GM19468 (cell line): ENCODE measurements at regions not wholly inside any gene's neighbourhood (a gene's known extent, or its start where the extent isn't known, plus 50 kb on each side); places are given as distances from the start of the nearest gene placed in this dataset.
"Not testable (repeated sequence)": the region's sequence is repeated elsewhere in the genome, so short reads cannot be mapped to it uniquely, and the experiment has no call there.

Source experiments
- ATAC-seq: cut with Tn5 transposase; IDR thresholded peaks from one replicate; pipeline ENCODE4 v1.9.1; 2021; ENCODE audit warnings: mild to moderate bottlenecking, moderate library complexity, moderate number of reproducible peaks; ENCODE audit not compliant: unreplicated experiment; ENCODE audit errors: extremely low read depth

DNA sequence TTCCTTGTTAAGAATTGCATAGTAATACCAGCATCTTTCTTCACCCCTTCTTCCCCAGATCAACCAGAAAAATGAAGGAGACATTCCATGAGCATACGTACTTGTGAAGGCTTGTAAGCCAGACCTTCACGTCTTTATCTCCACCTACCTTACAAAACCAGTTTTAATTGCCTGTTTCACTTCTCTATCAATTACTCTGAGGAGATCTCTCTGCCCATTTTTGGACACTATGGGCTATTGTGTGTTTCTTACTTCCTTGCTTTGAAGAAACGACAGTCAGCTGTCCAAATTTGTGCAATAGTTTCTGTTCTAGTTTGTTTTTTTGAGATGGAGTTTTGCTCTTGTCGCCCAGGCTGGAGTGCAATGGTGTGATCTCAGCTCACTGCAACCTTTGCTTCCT, 349.7 kb upstream of the MBL2 start:
- ATAC-seq, result no peak

DNA sequence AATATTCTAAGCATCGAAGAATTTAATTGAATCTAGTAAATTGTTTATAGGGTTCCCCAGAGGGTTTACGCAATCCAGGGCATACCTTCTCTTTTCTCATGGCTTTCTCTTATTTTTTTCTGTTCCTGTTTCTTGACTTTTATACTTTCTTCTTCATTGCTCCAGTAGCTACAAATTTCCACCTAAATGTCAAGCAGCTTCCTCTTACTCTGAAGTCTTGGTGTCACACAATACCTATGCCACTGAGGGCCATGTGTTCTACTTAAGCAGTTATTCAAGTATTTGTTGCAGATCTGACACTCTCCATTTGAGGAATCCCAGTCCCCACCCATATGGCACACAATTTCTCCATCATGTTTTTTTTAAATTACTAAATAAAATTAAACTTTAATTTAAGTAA, 343.1 kb upstream of the MBL2 start:
- no peak for ATAC-seq

DNA sequence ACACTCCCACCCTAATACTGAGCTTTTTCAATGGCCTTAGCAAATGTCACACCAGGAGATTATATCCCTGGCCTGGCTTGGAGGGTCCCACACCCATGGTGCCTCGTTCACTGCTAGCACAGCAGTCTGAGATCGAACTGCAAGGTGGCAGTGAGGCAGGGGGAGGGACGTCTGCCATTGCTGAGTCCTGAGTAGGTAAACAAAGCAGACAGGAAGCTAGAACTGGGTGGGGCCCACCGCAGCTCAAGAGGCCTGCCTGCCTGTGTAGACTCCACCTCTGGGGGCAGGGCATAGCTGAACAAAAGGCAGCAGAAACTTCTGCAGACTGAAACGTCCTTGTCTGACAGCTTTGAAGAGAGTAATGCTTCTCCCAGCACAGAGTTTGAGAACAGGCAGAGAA, 338.9 kb upstream of the MBL2 start:
- ATAC-seq, result no peak

DNA sequence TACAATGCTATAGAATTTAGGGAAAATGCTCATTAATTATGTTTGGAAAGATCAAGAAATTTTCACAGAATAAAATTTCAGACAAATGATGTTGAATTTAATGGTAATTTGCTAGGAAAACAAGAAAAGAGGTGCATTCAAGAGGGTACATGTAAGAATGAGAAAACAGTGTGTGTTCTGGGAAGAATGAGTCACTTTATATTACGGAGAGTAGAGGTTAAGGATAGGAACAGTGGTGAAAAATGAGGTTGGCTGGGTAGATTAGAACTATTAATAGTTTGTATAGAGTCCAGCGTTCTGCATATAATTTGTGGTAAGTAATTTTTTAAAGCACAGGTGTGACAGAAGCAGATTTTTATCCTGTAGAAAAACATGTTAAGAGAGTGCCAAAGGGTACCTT, 336.7 kb upstream of the MBL2 start:
- no peak for ATAC-seq

- ATAC-seq, result no peak
Observed at GRCh38 chr10:53108317-53108934, 335.8 kb upstream of the MBL2 start.

- no peak for ATAC-seq
Observed at GRCh38 chr10:53107711-53108110, 335.1 kb upstream of the MBL2 start.

DNA sequence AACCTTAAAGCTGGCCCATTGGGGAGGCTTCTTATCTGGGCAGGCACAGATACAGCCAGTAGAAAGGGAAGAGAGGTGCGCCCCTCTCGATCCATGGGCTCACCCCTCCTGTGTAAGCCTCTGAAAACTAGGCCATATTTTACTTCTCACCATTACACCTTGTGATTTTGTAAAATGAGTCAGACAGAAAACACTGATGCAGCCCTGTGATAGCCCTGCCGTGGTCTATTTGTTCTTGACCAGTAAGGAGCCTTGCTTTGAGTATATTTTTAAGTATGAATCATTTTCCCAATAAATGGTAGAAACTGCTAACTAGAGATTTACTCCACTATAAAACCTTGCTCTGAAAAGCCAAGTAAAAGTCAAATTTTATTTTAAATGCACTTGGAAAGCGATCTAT, 329.8 kb upstream of the MBL2 start:
- no peak for ATAC-seq

- no peak for ATAC-seq
Observed at GRCh38 chr10:53093878-53094277, 321.3 kb upstream of the MBL2 start.

DNA sequence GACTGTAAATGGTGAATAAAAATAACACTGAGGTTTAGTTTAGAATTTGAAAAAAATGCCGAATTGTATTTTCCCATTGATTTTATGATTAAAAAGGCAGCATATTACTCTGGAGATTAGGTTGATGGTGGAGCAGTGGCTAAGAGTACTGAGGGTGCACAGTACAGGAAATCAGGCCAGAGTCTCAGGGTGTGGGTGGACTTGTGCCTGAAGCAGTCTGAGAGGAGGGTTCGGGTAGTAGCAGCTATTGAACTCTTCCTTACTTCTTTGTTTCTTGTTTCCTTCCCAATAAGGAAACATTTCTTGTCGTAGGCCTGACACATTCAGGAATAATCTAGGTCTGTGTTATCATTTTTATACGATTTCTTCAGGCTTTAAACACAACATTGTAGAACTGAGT, 319.0 kb upstream of the MBL2 start:
- no peak for ATAC-seq

GRCh38 chr10:53088961-53089360, 316.4 kb upstream of the MBL2 start:
- no peak for ATAC-seq

DNA sequence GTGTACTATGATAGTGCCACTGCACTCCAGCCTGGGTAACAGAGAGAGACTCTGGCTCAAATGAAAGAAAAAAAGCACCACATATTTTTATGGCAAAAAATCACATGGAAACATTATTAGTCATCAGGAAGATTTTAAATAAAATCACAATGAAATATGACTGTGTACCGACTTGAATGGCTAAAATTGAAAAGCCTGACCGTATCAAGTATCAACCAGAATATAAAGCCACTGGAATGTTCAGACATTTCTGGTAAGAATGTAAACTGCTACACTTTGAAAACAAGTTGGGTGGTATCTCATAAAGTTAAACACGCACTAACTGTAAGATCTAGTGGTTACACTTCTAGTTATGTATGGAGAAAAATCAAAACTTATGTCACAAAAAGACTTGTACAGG, 306.7 kb upstream of the MBL2 start:
- ATAC-seq, result no peak

DNA sequence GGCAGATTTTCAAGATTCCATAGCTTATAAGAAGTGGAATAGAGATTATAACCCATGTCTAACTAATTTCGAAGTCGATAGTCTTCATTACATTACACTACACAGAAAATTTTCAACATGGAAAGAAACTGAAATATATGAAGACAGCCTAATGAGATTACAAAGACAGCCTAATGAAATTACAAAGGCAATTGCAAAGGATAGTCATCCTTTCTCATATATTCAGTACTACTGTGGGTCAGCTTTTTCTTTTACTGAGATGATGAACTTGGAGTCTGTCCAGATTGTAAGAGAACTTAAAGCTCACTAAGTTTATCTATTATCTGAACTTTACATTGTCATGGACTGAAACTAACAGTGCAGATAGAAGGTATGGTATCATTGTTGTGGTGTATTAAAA, 304.4 kb upstream of the MBL2 start:
- ATAC-seq, result no peak

DNA sequence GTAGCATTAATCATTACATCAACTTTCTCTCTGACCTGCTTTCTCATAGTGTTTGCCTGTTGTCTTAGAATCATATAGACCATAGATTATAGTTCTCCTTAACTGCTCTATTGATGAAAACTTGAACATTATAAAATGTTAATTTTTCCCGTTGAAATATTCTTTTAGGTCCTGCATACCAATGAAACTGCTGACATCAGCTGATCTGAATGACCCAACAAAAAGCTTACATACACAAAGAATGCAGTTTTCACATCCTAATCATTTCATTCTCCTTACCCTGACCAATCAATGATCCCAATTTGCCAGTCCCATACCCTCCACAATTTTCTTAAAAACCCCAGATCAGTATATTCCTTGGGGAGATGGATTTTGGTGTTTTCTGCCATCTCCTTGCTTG, 302.9 kb upstream of the MBL2 start:
- no peak for ATAC-seq

- no peak for ATAC-seq
Observed at GRCh38 chr10:53072144-53072543, 299.6 kb upstream of the MBL2 start.

DNA sequence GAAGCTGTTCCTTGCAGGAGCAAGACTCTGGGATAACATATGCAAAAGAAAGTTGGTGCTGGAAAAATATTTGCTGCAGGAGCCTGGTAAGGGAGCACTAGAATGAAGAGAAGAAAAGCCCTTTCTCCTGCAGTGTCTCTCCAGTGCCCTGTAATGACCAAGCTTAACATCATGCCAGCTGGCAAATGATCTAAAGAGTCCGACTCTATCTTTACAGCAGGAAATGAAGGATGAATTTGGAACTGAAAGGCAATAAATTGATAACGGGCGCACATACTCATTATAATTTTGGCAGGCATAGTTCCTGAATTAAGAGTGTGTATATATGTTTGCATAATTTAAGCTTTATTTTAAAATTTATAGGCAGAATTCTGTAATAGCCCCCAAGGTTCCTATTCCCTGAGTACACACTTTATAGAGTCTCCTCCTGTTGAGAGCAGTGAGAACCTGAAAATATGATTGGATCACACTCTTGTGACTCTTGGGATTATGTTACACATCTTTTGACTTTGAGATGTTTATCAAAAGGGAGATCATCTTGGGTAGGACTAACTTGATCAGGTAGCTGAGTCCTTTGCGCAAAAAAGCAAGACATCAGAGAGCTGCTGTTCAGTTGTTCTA, 299.0 kb upstream of the MBL2 start:
- ATAC-seq, result no peak

GRCh38 chr10:53069013-53069412, 296.4 kb upstream of the MBL2 start:
- no peak for ATAC-seq

DNA sequence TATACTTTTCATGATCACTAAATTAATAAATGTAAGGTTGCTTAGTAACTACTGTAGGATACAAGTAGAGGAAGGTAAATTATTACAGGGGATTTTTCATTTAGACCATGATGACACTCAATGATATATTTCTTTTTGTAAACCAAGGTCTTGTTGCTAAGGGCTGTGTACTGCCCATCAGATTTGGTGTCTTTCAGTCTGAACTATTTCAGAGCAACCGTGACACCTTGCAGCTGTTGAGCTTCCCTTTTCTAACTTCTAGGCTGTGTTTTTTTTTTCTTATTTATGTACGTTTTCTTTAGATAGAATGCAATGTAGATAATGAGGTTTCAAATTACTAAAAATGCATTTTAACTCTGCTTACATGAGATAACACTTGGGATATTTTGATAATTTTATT, 292.0 kb upstream of the MBL2 start:
- no peak for ATAC-seq

DNA sequence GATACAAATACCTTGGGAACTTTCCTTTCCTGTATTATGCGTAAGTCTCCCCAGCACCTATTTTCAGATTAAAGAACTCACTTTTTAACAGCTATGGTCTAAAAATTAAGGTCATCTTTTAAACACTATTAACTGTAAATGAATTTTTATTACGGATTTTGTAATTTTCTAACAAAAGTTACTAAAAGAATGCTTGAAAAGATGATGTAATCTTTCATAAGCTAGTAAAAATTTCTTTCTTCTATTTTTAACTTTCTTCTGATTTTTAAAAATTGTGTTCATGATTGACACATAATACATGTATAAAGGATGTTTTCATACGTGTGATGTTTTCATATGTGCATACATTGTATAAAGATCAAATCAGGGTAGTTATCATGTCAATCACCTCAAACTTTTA, 291.2 kb upstream of the MBL2 start:
- ATAC-seq, result no peak

GRCh38 chr10:53052521-53053164, 280.1 kb upstream of the MBL2 start:
- no peak for ATAC-seq

DNA sequence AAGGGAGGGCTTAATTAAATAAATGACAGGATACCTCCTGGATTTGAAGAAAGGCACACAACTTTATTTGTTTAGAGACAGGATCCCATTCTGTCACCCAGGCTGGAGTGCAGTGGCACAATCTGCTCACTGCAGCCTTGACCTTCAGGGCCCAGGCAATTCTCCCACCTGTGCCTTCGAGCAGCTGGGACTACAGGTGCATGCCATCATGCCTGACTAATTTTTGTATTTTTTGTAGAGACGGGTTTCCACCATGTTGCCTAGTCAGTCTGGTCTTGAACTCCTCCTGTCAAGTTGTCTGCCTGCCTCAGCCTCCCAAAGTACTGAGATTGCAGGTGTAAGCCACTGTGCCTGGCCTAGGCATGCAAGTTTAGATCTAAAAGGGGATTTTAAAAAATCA, 272.7 kb upstream of the MBL2 start:
- ATAC-seq, result no peak

DNA sequence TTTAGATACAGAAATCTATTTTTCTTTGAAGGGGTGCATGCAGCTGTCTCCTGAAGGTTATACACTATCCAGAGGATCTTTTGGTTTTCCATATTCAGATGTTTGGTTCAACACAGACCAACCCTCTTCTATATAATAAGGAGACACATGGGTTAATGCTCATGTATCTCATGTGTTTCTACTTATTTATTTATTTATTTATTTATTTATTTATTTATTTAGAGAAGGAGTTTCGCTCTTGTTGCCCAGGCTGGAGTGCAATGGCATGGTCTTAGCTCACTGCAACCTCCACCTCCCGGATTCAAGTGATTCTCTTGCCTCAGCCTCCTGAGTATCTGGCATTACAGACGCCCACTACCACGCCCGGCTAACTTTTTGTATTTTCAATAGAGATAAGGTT, 263.2 kb upstream of the MBL2 start:
- ATAC-seq, result not testable (repeated sequence)

GRCh38 chr10:53033396-53033795, 260.8 kb upstream of the MBL2 start:
- no peak for ATAC-seq
